Hematopoietic multipotent progenitor cell treated with erythropoietin and hydrocortisone succinate and interleukin-3 and kit ligand, for 6 days (in vitro differentiated cells): ENCODE measurements at regions not wholly inside any gene's neighbourhood (a gene's known extent, or its start where the extent isn't known, plus 50 kb on each side); places are given as distances from the start of the nearest gene placed in this dataset.

Experiments
- DNase-seq: peaks from one replicate; pipeline ENCODE4 v3.0.0-alpha.2; 2015

GRCh38 chr5:122723606-122724352 lies 51.1 kb upstream of the SNX2 start:
- DNase-seq, result no peak
